A172 (cell line): ENCODE measurements at regions not wholly inside any gene's neighbourhood (a gene's known extent, or its start where the extent isn't known, plus 50 kb on each side); places are given as distances from the start of the nearest gene placed in this dataset.

Experiments
- DNase-seq: peaks from one replicate; pipeline ENCODE4 v3.0.0-alpha.2; 2015; ENCODE audit warnings: low spot score

GRCh38 chr14:106845286-106846087 lies 1319.1 kb downstream of the TMEM121 start:
- DNase-seq = no peak

GRCh38 chr14:106846218-106846617 lies 1319.8 kb downstream of the TMEM121 start:
- DNase-seq = no peak

GRCh38 chr14:106848330-106849121 lies 1322.1 kb downstream of the TMEM121 start:
- DNase-seq = peak; percentile 63

GRCh38 chr14:106850913-106851825 lies 1324.8 kb downstream of the TMEM121 start:
- DNase-seq = no peak

- peak; percentile 45 for DNase-seq
Measured at GRCh38 chr14:106872611-106873446, 1346.4 kb downstream of the TMEM121 start.

GRCh38 chr14:106874350-106874749 lies 1348.0 kb downstream of the TMEM121 start:
- no peak for DNase-seq

- no peak for DNase-seq
Measured at GRCh38 chr14:106875503-106875902, 1349.1 kb downstream of the TMEM121 start.

GRCh38 chr14:106876711-106877110 lies 1350.3 kb downstream of the TMEM121 start:
- no peak for DNase-seq

- DNase-seq = no peak
Measured at GRCh38 chr14:106877517-106877916, 1351.1 kb downstream of the TMEM121 start.

- DNase-seq = peak; percentile 41
Measured at GRCh38 chr14:106879241-106879640, 1352.9 kb downstream of the TMEM121 start.

GRCh38 chr14:106883218-106883692 lies 1356.9 kb downstream of the TMEM121 start:
- DNase-seq = no peak
